Activated naive CD8-positive, alpha-beta T cell treated with anti-CD3 and anti-CD28 coated beads, Interleukin-2, amount 10 ng/mL, durations not matched to agents 7 days and 5 days (primary cell): ENCODE measurements at regions not wholly inside any gene's neighbourhood (a gene's known extent, or its start where the extent isn't known, plus 50 kb on each side); places are given as distances from the start of the nearest gene placed in this dataset.

Source experiments
- ATAC-seq: fragments of 150-1000 bp; cut with Tn5 transposase; one replicate; pipeline ENCODE4 v1.10.0; 2021; ENCODE audit warnings: low read depth, moderate library complexity
- POLR2A ChIA-PET: fragments of 350-600 bp; sonication (Branson Sonifier 250); formaldehyde crosslinking; loops from one replicate; lab custom pipeline; 2021; ENCODE audit warnings: antibody characterized with exemption; lab: Charles Lee
- DNase-seq: peaks from one replicate; pipeline ENCODE4 v3.0.0; 2021
- H3K27ac Mint-ChIP-seq: one replicate; pipeline ENCODE4 v1.8.0; 2022; ENCODE audit warnings: mild to moderate bottlenecking, mixed read lengths
- H3K27me3 Mint-ChIP-seq: one replicate; pipeline ENCODE4 v1.8.0; 2022; ENCODE audit warnings: mild to moderate bottlenecking, moderate library complexity, mixed read lengths
- H3K36me3 Mint-ChIP-seq: one replicate; pipeline ENCODE4 v1.8.0; 2021; ENCODE audit warnings: mild to moderate bottlenecking, mixed read lengths
- H3K4me1 Mint-ChIP-seq: one replicate; pipeline ENCODE4 v1.8.0; 2021; ENCODE audit warnings: mixed read lengths
- H3K4me3 Mint-ChIP-seq: one replicate; pipeline ENCODE4 v1.8.0; 2022; ENCODE audit warnings: mild to moderate bottlenecking, moderate library complexity, mixed read lengths
- H3K9me3 Mint-ChIP-seq: one replicate; pipeline ENCODE4 v1.8.0; 2021; ENCODE audit warnings: mixed read lengths

- Mint-ChIP-seq H3K4me1 (peaks cover 4% of the 10 kb centered on the region), H3K9me3 (peaks cover 13% of the 10 kb centered on the region), H3K27ac (no peak overlapping the region), H3K4me3 (no peak overlapping the region), H3K27me3 (peaks cover 4% of the 10 kb centered on the region), H3K36me3 (peaks cover 6% of the 10 kb centered on the region)
- ATAC-seq (no peak), DNase-seq (no peak)
- POLR2A ChIA-PET, result no interaction called here
These were observed 123.6 kb upstream of the TET2 start for GRCh38 chr4:105022811-105023667.

GRCh38 chr4:105023668-105024055, 123.0 kb upstream of the TET2 start:
- no peak for ATAC-seq
- Mint-ChIP-seq H3K4me3 (no peak overlapping the region), H3K27me3 (peaks cover 2% of the 10 kb centered on the region), H3K4me1 (peaks cover 4% of the 10 kb centered on the region), H3K27ac (no peak overlapping the region), H3K9me3 (peaks cover 10% of the 10 kb centered on the region), H3K36me3 (peaks cover 6% of the 10 kb centered on the region)
- POLR2A ChIA-PET, result no interaction called here
- DNase-seq, result no peak

- H3K4me1 Mint-ChIP-seq, result peaks cover 4% of the 10 kb centered on the region
- H3K27me3 Mint-ChIP-seq, result no peaks in the 10 kb centered on the region
- POLR2A ChIA-PET, result no interaction called here
- no peak for DNase-seq
- peaks cover 9% of the 10 kb centered on the region for H3K36me3 Mint-ChIP-seq
- no peak overlapping the region for H3K27ac Mint-ChIP-seq
- H3K4me3 Mint-ChIP-seq, result no peak overlapping the region
- peaks cover 9% of the 10 kb centered on the region for H3K9me3 Mint-ChIP-seq
- ATAC-seq, result no peak
These were observed 121.2 kb upstream of the TET2 start for GRCh38 chr4:105025263-105026017.

GRCh38 chr4:105036991-105037390, 109.7 kb upstream of the TET2 start:
- H3K9me3 Mint-ChIP-seq, result peaks cover 13% of the 10 kb centered on the region
- peaks cover 4% of the 10 kb centered on the region for H3K27me3 Mint-ChIP-seq
- DNase-seq (no peak), ATAC-seq (no peak)
- POLR2A ChIA-PET, result no interaction called here
- no peak overlapping the region for H3K27ac Mint-ChIP-seq
- H3K4me1 Mint-ChIP-seq, result no peaks in the 10 kb centered on the region
- H3K36me3 Mint-ChIP-seq, result peaks cover 2% of the 10 kb centered on the region
- no peak overlapping the region for H3K4me3 Mint-ChIP-seq

GRCh38 chr4:105042451-105042850, 104.2 kb upstream of the TET2 start:
- H3K9me3 Mint-ChIP-seq, result peaks cover 18% of the 10 kb centered on the region
- DNase-seq (no peak), ATAC-seq (no peak)
- peaks cover 7% of the 10 kb centered on the region for H3K36me3 Mint-ChIP-seq
- POLR2A ChIA-PET, result no interaction called here
- peaks cover 3% of the 10 kb centered on the region for H3K4me1 Mint-ChIP-seq
- no peak overlapping the region for H3K27ac Mint-ChIP-seq
- H3K27me3 Mint-ChIP-seq, result peaks cover 3% of the 10 kb centered on the region
- H3K4me3 Mint-ChIP-seq, result no peak overlapping the region

- Mint-ChIP-seq H3K27me3 (no peaks in the 10 kb centered on the region), H3K27ac (no peak overlapping the region), H3K4me1 (peaks cover 3% of the 10 kb centered on the region), H3K9me3 (peaks cover 16% of the 10 kb centered on the region), H3K4me3 (no peak overlapping the region), H3K36me3 (peaks cover 10% of the 10 kb centered on the region)
- no peak for ATAC-seq
- DNase-seq, result no peak
- POLR2A ChIA-PET, result no interaction called here
These were observed 95.8 kb upstream of the TET2 start for GRCh38 chr4:105050896-105051295.

GRCh38 chr4:105057370-105058105, 89.1 kb upstream of the TET2 start:
- POLR2A ChIA-PET, result interaction anchor here (0.7 kb wide), 1 partner anchor 13 kb away, joined by 3 read pairs; no protein-coding TSS in a partner anchor
- ATAC-seq, result no peak
- Mint-ChIP-seq H3K36me3 (peaks cover 3% of the 10 kb centered on the region), H3K4me1 (peaks cover 23% of the 10 kb centered on the region), H3K4me3 (no peak overlapping the region), H3K27ac (no peak overlapping the region), H3K9me3 (peaks cover 2% of the 10 kb centered on the region), H3K27me3 (no peaks in the 10 kb centered on the region)
- no peak for DNase-seq

- H3K9me3 Mint-ChIP-seq, result no peaks in the 10 kb centered on the region
- H3K4me1 Mint-ChIP-seq, result peaks cover 23% of the 10 kb centered on the region
- ATAC-seq, result no peak
- no peak overlapping the region for H3K4me3 Mint-ChIP-seq
- no peak for DNase-seq
- H3K27me3 Mint-ChIP-seq, result no peaks in the 10 kb centered on the region
- H3K36me3 Mint-ChIP-seq, result peaks cover 1% of the 10 kb centered on the region
- H3K27ac Mint-ChIP-seq, result no peak overlapping the region
- POLR2A ChIA-PET, result interaction anchor here (1.3 kb wide), 1 partner anchor 89 kb away, joined by 3 read pairs; the partner anchor contains the start of gene TET2
These were observed 88.4 kb upstream of the TET2 start for GRCh38 chr4:105058177-105058812.

GRCh38 chr4:105059337-105059736, 87.3 kb upstream of the TET2 start:
- Mint-ChIP-seq H3K27ac (no peak overlapping the region), H3K36me3 (peaks cover 1% of the 10 kb centered on the region), H3K9me3 (no peaks in the 10 kb centered on the region), H3K27me3 (no peaks in the 10 kb centered on the region), H3K4me1 (peaks cover 24% of the 10 kb centered on the region), H3K4me3 (no peak overlapping the region)
- no peak for ATAC-seq
- DNase-seq, result no peak
- POLR2A ChIA-PET, result interaction anchor here (1.3 kb wide), 1 partner anchor 88 kb away, joined by 3 read pairs; the partner anchor contains the start of gene TET2

GRCh38 chr4:105060628-105061027, 86.0 kb upstream of the TET2 start:
- Mint-ChIP-seq H3K27ac (peak overlapping the region; percentile 86), H3K9me3 (no peaks in the 10 kb centered on the region), H3K27me3 (peaks cover 4% of the 10 kb centered on the region), H3K4me1 (peaks cover 21% of the 10 kb centered on the region), H3K4me3 (peak overlapping the region; percentile 79), H3K36me3 (peaks cover 1% of the 10 kb centered on the region)
- POLR2A ChIA-PET, result interaction anchor here (0.5 to 2.0 kb wide), 4 partner anchors 84 to 181 kb away, joined by 3 to 8 read pairs (median 4); no protein-coding TSS in a partner anchor
- DNase-seq (no peak), ATAC-seq (peak; percentile 88)

- H3K36me3 Mint-ChIP-seq, result peaks cover under 1% of the 10 kb centered on the region
- H3K9me3 Mint-ChIP-seq, result no peaks in the 10 kb centered on the region
- peak overlapping the region; percentile 86 for H3K27ac Mint-ChIP-seq
- H3K4me1 Mint-ChIP-seq, result peaks cover 21% of the 10 kb centered on the region
- ATAC-seq (peak; percentile 72), DNase-seq (no peak)
- H3K4me3 Mint-ChIP-seq, result peak overlapping the region; percentile 79
- POLR2A ChIA-PET, result interaction anchor here (0.6 to 2.0 kb wide), 5 partner anchors 11 to 412 kb away, joined by 3 to 8 read pairs (median 3); no protein-coding TSS in a partner anchor
- H3K27me3 Mint-ChIP-seq, result peaks cover 4% of the 10 kb centered on the region
These were observed 85.5 kb upstream of the TET2 start for GRCh38 chr4:105061136-105061696.

- Mint-ChIP-seq H3K36me3 (no peaks in the 10 kb centered on the region), H3K4me3 (peak overlapping the region; percentile 79)
- POLR2A ChIA-PET, result interaction anchor here (0.6 to 2.0 kb wide), 5 partner anchors 10 to 412 kb away, joined by 3 to 8 read pairs (median 3); no protein-coding TSS in a partner anchor
These were observed 84.9 kb upstream of the TET2 start for GRCh38 chr4:105061731-105062130.

More at GRCh38 chr4:105061731-105062130, 84.9 kb upstream of the TET2 start:
- no peak for DNase-seq
- no peak for ATAC-seq
- H3K27ac Mint-ChIP-seq, result peak overlapping the region; percentile 30
- no peaks in the 10 kb centered on the region for H3K9me3 Mint-ChIP-seq
- H3K27me3 Mint-ChIP-seq, result peaks cover 4% of the 10 kb centered on the region
- H3K4me1 Mint-ChIP-seq, result peaks cover 21% of the 10 kb centered on the region
